Kidney tubule cell (primary cell): ENCODE measurements at regions not wholly inside any gene's neighbourhood (a gene's known extent, or its start where the extent isn't known, plus 50 kb on each side); places are given as distances from the start of the nearest gene placed in this dataset.

Experiments used
- DNase-seq: peaks from one replicate; pipeline ENCODE4 v3.0.0-alpha.2; 2018; ENCODE audit warnings: low spot score

DNA sequence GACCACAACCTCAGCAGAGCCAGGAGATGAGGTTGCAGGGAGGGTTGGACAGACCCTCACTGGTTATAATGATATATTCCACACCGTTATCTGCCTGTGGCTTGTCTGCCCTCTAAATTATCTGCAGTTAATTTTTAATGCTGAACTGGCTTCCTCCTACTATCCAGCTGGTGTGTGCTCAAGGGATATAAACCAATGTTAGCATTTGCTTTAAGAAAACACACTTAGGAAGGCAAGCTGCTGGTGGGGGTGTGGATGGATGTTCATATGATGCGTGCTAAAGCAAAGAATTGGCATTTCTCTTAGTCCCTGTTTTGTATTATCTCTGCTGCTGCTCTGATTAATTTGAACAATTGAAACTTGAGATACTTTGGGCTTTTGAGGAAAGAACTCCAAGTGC is 132.2 kb upstream of the NPVF start:
- no peak for DNase-seq

- DNase-seq = no peak
Measured at GRCh38 chr7:25361387-25361786, 133.1 kb upstream of the NPVF start.

GRCh38 chr7:25361863-25362262 is 133.6 kb upstream of the NPVF start:
- no peak for DNase-seq

DNA sequence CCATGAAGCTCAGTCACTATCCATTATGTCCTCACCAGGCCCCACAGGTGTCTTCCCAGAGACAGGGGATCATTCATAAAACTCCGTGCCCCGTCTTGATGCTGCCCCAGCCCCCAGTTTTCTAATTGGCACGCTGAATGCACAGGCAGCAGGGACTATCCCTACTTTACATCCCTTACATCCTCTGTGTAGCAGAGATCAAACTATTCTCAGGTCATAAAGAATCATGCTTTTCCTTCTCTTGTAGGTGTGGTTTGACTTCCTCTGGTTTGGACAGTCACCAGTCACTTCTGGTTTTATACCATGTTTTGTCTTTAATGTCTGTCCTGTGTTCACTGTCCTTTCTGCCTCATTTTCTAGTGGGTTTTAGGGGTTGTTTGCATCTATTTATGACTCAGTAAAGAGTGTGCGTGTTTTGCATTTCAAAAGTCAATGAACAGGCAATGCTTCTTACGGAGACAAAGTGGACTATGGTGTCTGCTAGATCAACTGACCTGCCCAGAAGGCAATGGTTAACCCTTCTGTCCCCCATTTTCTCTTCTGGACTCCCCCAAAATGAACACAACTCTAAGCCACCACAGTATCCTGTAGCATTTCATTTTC is 140.4 kb upstream of the NPVF start:
- no peak for DNase-seq

DNA sequence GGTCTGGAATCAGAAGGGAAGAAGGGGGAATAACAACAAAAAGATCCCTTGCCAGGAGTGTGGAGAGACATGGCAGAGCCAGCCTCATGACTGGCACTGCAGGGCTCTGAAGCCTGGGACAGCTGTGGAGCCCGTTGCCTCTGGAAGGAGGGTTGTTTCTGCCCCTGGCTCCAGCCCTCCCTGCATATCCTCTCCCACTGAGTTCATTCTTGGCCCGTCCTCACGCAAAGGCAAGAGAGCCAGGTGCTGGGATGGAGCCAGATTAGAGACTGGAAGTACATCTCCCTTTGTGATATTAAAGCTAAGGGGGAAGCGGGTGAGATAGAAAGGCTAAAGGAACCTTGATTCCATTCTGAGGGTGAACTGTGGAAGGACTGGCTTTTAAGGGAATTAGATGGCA is 141.5 kb upstream of the NPVF start:
- no peak for DNase-seq

GRCh38 chr7:25371972-25372371 is 143.7 kb upstream of the NPVF start:
- no peak for DNase-seq

GRCh38 chr7:25375805-25376600 is 147.7 kb upstream of the NPVF start:
- DNase-seq = no peak

GRCh38 chr7:25379351-25380300 is 151.3 kb upstream of the NPVF start:
- DNase-seq = peak; percentile 49

DNA sequence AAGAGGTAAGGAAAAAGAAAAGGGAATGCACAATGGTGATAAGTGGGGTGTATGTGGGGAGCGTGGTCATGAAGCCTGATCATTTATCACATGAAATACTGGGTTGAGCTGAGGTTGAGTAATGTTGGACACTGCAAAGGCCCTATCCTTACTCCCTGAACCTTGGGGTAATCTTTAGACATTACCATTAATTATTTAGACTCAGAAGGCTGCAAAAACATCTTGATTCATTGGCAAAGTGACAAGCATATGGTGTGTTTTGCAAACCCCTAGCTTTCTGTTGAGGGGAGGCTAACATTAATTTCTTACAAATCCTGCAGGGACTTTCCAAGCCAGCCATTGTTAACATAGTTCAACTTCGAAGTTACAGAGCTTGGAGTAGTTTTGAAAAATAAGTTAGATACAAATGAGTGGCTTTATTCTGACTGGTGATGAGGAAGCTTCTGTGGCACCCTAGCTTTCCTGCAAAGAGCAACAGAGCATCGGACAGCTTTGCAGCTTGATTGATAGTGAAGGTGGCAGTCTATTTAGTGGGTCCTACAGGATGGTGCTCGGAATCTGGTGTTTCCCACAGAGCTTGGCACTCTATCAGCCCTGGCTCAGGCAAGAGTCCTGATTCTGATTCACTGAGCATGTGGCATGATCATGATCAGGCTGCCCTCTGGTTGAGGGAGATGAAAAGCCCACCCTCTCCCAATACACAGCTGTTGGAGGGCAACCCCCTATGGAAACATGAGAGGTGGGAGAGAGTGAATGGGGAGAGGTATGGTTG is 153.7 kb upstream of the NPVF start:
- no peak for DNase-seq

- no peak for DNase-seq
Measured at GRCh38 chr7:25382869-25383268, 154.6 kb upstream of the NPVF start.

GRCh38 chr7:25383402-25383801 is 155.1 kb upstream of the NPVF start:
- DNase-seq = no peak

DNA sequence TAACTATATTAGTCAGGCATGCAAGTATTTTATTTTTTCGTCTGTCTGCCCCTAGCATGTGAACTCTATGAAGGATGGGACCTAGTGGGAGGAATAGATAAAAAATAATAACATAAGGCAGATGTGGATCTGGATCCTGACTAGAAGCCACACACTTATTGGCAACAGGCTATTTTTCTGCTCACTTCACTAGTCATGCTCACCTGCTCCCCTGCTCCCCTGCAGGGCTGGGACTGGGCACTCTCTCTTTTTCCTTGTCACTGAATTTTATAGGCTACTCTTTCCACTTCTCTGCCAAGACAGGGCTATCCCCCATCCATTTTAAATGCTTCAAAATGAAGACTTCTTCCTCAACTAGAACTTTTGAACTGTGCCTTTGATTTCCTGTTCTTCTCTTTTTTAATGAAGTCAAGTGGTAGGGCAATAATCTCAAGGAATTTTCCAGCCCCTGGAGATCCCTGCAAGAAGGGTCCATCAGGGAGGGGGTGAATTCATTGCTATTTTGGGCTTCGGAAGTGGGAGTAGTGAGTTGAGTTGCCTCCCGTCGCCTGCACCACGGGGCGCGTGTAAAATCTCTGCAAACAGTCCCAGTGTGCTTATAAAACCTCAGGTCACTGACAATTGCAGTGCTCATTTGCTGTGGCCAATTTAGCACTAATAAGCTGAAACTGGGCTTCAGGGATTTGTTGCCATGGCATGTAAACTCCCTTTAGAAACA is 156.7 kb upstream of the NPVF start:
- no peak for DNase-seq

DNA sequence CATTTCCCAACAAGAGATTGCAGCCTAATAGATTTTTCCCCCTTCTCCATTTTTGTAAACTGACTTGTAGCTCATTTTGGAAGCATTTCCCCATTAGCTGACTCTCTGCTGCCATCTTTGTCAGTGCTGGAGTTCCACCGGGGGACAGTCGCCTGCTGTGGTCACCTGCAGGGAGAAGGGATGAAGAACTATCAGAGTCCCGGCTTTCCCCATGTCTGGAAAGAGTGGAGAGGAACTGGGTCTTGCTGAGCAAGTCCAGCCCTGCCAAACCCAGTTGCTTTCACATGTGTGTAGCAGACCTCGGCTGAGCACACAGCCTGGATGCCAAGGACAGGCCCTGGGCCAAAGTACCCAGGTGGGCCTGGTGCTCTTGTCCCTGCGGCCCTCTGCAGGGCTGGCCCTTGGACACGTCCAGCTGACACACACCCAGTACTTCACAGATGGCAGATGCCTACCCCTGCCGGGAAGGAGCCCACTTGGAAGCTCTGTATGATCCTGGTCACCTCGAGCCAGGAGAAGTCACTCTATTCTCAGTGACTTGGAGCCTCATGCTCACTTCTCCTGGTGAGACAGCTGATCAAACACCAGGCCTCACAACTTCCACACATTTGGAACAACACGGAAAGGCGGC is 157.3 kb upstream of the NPVF start:
- no peak for DNase-seq

DNA sequence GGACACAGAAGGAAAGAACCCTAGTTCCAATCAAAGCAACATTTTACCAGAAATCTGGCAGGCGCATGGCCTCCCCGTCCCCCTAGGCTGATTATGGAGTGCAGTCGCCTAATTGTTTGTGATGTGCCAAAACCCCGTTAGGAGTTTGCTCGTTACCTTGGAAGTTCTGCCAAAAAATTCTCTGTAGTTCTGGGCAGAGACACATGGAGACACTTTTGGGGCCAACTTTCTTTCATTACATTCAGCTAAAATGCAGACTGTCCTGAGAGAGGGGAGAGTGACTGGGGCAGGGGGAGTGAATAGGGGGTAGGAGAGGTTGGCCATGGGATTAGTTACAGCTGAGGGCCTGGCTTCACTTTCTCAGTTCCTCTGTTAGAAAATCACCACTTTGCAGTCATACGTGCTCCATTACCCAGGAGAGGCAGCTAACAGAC is 158.0 kb upstream of the NPVF start:
- DNase-seq = no peak

GRCh38 chr7:25388681-25389080 is 160.4 kb upstream of the NPVF start:
- DNase-seq = no peak

DNA sequence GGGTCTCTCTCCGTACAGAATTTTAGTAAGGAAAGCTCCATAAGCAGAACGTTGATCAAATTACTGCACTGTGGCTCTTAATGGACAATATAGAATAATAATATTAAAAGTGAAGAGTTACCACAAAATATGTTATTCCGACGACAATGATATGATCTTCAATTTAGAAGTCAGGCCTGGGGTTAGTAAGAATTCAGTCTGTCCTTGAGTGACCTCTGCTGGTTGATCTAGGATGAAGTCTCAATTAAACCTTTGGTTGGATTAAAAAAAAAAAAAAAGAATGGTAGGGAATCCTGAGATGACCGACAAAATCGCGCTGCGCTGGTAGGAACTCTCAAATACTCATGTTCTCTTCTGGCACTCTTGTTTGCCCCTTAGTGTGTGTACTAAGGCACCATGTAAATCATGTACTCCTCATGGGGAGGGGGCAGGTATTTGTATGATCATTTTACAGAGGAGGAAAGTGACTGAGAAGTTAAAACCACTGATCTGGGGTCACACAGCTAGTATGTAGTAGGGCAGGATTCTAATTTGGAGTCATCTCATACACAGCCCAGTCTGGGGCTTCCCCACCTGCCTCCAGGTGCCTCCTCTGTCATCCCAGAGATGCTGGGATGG is 161.3 kb upstream of the NPVF start:
- DNase-seq = peak; percentile 51

GRCh38 chr7:25391295-25391861 is 163.1 kb upstream of the NPVF start:
- peak; percentile 23 for DNase-seq

DNA sequence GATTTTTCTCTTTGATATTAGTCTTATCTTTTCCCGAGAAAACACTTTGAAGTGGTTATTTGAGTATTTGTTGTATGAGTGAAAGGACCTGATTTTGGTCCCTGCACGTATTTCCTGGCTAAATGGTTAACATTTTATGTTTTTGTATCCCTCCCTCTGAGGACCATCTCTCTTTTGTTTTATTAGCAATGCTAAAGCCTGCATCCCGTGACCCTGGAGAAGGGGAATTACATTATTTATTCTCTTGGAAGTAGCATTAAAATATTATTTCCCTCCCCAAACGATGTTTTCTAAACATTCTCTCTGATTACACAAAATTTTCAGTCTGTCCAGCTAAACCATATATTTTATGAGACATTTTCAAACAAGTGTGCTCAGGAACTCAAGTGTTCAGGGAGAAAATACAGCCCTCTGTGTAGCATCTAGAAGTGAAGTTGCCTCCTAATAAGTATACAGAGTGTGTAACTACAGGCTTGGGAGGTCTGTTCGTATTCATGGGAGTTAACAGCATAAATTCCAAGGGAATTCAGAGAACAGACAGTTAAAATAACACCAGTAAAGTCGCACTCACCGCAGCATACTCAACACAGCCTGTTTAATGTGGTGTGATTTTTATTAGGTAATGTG is 163.8 kb upstream of the NPVF start:
- no peak for DNase-seq

DNA sequence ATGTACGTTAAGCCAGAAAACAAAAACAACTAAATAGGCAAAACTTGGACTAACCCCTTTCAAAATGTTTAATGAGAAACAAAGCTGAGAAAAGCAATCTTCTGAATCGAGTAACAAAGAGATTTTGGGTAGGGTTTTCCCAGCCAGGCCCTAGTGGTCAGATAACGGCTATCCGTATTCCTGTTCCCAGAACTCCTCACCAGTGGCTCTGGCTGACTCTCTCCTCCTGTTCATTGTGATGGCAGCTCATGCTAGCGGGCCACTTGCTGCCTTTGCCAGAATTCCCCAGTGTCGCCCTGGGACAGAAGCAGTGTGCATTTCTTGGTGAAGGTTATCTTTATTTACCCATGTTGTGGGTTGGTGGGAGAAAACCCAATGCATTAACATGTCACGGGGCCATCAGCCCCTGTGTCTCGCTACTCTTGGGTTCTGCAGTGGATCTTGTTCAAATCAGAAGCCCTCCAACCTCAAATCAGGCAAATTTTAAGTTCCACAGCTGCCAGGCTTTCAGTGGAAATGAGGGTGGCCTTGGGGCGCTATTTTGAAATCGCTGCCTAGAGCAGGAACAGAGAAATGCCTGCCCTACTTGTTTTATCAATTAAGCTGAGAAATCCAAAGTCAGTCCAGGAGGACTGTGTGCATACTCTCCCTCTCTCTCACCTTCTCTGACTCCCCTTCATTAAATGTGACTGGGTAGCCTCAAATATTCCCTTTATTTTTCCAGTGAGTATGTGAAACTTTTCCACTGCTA is 164.5 kb upstream of the NPVF start:
- no peak for DNase-seq
